Ishikawa (cell line): ENCODE measurements at regions not wholly inside any gene's neighbourhood (a gene's known extent, or its start where the extent isn't known, plus 50 kb on each side); places are given as distances from the start of the nearest gene placed in this dataset.

ENCODE experiments used
- CREB1 ChIP-seq: IDR thresholded peaks from 2 replicates; pipeline ENCODE4 v1.6.1; 2012; ENCODE audit warnings: low read depth
- RAD21 ChIP-seq: IDR thresholded peaks from 2 replicates; pipeline ENCODE4 v1.6.1; 2012; ENCODE audit warnings: low read depth
- TAF1 ChIP-seq: IDR thresholded peaks from 2 replicates; pipeline ENCODE4 v1.6.1; 2012; ENCODE audit warnings: low read depth, mild to moderate bottlenecking
- TCF12 ChIP-seq: IDR thresholded peaks from 2 replicates; pipeline ENCODE4 v1.6.1; 2012; ENCODE audit warnings: low read depth

DNA sequence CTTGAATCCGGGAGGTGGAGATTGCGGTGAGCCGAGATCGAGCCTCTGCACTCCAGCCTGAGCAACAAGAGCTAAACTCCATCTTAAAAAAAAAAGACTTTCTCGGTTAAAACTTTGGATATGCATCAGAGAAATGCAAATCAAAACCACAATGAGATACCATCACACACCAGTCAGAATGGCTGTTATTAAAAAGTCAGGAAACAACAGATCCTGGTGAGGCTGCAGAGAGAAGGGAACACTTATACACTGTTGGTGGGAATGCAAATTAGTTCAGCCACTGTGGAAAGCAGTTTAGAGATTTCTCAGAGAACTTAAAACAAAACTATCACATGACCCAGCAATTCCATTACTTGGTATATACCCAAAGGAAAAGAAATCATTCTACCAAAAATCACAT, 619.4 kb upstream of the KIRREL3 start:
- no peak for TF ChIP-seq TCF12
- no peak for TF ChIP-seq CREB1
- no peak for TF ChIP-seq TAF1
- TF ChIP-seq RAD21 = no peak
